ENCODE measurements at regions not wholly inside any gene's neighbourhood (a gene's known extent, or its start where the extent isn't known, plus 50 kb on each side); places are given as distances from the start of the nearest gene placed in this dataset.

GRCh38 chr6:168848797-168849196 lies 404.8 kb downstream of the THBS2 start:
- TF ChIP-seq CTCF (IDR thresholded peaks at IDR 0.05): no peak
- no peak for TF ChIP-seq POLR2A (IDR thresholded peaks at IDR 0.05; ENCODE audit: low read length)
- TF ChIP-seq EHMT2 (IDR thresholded peaks at IDR 0.05; ENCODE audit: low read depth): no peak
- TF ChIP-seq SMC3 (IDR thresholded peaks at IDR 0.05): no peak
- no peak for TF ChIP-seq MYC (IDR thresholded peaks at IDR 0.05; ENCODE audit: borderline replicate concordance, low read length)
- no peak for TF ChIP-seq USF2 (IDR thresholded peaks at IDR 0.05)
- no peak for TF ChIP-seq PHF8 (IDR thresholded peaks at IDR 0.05; ENCODE audit: borderline replicate concordance, low read depth)

Data from A549 (cell line).